GM23338 (cell line): ENCODE measurements at regions not wholly inside any gene's neighbourhood (a gene's known extent, or its start where the extent isn't known, plus 50 kb on each side); places are given as distances from the start of the nearest gene placed in this dataset.

Experiments
- CREB1 ChIP-seq: fragments of 250-450 bp; sonication (Bioruptor Pico); IDR thresholded peaks from 2 replicates; pipeline ENCODE4 v1.5.0; 2020; ENCODE audit warnings: low read depth, mild to moderate bottlenecking, moderate library complexity
- POLR2AphosphoS5 ChIP-seq: IDR thresholded peaks from 2 replicates; pipeline ENCODE4 v1.6.1; 2016; ENCODE audit warnings: antibody characterized with exemption, low read depth
- ZNF114 ChIP-seq: fragments of 250-450 bp; sonication (Bioruptor Pico); IDR thresholded peaks from 2 replicates; pipeline ENCODE4 v1.5.0; 2020; ENCODE audit warnings: mild to moderate bottlenecking, moderate library complexity
- TF ChIP-seq, protein P1 (sequence below), 2 experiments: fragments of 200-600 bp in 1 of 2; sonication (generic) in 1 of 2; conservative IDR thresholded peaks; 2 replicates each; pipeline versions ENCODE4 v1.5.1 to v1.6.1; 2016 to 2017; ENCODE audit warnings: antibody characterized with exemption in 2 of 2, low read depth in 2 of 2, mild to moderate bottlenecking in 2 of 2, moderate library complexity in 1 of 2

DNA sequence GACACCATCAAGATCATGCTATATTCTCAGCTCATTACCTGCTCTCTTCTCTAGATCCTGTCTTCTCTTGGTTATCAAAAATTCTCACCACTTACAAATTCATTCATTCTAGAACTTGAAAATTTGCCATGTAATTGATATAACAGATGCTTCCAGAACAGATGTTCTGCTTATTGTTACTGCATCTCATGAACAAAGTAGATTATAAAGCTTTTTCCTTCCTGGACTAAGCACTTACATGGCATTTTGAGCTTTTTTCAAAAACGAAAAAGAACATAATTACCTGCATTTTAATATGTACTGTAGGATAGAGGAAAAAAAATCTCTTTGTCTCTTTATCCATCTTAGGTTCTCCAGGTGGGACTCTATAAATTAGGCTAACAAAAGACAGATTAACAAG lies 79.6 kb upstream of the CREB1 start:
- TF ChIP-seq, protein P1, sequence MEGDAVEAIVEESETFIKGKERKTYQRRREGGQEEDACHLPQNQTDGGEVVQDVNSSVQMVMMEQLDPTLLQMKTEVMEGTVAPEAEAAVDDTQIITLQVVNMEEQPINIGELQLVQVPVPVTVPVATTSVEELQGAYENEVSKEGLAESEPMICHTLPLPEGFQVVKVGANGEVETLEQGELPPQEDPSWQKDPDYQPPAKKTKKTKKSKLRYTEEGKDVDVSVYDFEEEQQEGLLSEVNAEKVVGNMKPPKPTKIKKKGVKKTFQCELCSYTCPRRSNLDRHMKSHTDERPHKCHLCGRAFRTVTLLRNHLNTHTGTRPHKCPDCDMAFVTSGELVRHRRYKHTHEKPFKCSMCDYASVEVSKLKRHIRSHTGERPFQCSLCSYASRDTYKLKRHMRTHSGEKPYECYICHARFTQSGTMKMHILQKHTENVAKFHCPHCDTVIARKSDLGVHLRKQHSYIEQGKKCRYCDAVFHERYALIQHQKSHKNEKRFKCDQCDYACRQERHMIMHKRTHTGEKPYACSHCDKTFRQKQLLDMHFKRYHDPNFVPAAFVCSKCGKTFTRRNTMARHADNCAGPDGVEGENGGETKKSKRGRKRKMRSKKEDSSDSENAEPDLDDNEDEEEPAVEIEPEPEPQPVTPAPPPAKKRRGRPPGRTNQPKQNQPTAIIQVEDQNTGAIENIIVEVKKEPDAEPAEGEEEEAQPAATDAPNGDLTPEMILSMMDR (conservative IDR thresholded peaks at IDR 0.05; ENCODE audit: low read depth in 2 of 2): no peak
- TF ChIP-seq CREB1 (CRISPR knock-in tag): no peak
- TF ChIP-seq POLR2AphosphoS5: no peak
- no peak for TF ChIP-seq ZNF114 (CRISPR knock-in tag)
